Erythroblast (primary cell): ENCODE measurements at regions not wholly inside any gene's neighbourhood (a gene's known extent, or its start where the extent isn't known, plus 50 kb on each side); places are given as distances from the start of the nearest gene placed in this dataset.

ENCODE experiments used
- DNase-seq, 2 experiments: peaks; one replicate each; lab custom pipeline; 2025; lab: John Stamatoyannopoulos, UW
- GATA1 ChIP-seq: IDR thresholded peaks from 2 replicates; pipeline ENCODE4 v1.6.1; 2011; ENCODE audit warnings: low read depth, mild to moderate bottlenecking, control low read depth, low read length, moderate library complexity
- POLR2A ChIP-seq: IDR thresholded peaks from 2 replicates; pipeline ENCODE4 v1.6.1; 2011; ENCODE audit warnings: mild to moderate bottlenecking, low read length

GRCh38 chr9:73532985-73533384 is 381.3 kb downstream of the ANXA1 start:
- no peak for DNase-seq
- TF ChIP-seq POLR2A (no peak), GATA1 (no peak)

- TF ChIP-seq GATA1 (no peak), POLR2A (no peak)
- no peak for DNase-seq
Observed at GRCh38 chr9:73536403-73536802, 384.7 kb downstream of the ANXA1 start.

DNA sequence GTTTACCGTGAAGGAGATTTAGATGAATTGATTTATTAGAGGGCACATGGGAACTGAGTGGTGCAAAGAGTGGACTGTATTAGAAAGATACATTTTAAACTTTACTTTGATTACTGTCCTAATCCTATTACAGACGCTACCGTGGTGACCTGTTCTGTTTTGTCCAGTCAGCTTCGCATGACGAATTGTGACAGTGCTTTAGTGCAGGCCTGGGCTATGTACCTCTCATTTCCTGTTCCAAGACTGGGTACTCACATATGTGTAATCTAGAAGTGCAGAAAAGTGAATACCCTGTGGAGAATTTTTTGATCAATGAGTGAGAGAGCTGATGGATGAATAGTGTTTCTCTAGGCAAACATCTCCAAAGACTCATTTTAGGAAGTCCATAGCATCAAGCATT is 385.9 kb downstream of the ANXA1 start:
- no peak for TF ChIP-seq POLR2A
- TF ChIP-seq GATA1 = no peak
- DNase-seq = no peak

DNA sequence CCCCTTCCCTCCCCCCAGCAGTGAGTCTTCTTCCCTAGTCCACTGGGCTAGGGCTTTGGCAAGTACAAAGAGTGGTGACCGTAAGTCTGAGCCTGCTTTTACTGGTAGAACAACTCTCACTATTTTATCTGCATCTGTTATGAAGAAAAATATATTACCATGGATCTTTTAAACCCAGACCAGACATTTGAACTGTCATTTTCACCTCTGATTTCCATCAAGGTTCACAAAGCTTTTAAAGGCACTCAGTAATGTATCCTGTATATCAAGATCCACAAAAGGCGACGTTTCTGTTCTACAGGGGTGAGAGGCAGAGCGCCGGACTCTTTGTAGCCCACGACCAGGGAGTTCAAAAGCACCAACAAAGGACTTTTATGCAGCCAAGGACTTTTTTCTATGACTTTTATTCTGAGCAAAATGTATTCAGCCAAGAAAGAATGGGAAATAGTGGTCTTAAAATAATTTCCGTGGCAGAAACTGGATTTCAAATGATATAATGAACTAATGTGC is 388.3 kb downstream of the ANXA1 start:
- no peak for DNase-seq
- TF ChIP-seq GATA1 = no peak
- no peak for TF ChIP-seq POLR2A

DNA sequence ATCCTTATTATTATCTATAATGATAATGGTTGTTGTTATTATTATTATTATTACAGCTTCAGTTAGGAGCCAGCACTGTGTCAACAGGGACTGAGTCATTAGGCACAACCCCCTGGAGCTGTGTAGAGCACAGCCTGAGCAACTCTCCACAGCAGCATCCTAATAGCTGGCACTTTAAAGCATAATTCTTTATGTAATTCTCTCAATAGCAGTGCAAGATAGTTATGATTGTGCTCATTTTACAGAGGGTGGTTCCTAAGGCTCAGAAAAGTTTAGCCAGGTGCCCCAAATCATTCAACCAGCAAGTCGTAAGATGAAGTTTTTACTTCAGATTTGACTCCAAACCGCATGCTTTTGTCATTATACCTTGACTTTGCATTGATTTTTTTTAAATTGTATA is 390.3 kb downstream of the ANXA1 start:
- no peak for TF ChIP-seq POLR2A
- DNase-seq = no peak

- no peak for DNase-seq
- no peak for TF ChIP-seq GATA1
- no peak for TF ChIP-seq POLR2A
Observed at GRCh38 chr9:73543727-73544126, 392.1 kb downstream of the ANXA1 start.

GRCh38 chr9:73548201-73548600 is 396.5 kb downstream of the ANXA1 start:
- DNase-seq = no peak
- TF ChIP-seq POLR2A (no peak), GATA1 (no peak)

- TF ChIP-seq GATA1 (no peak), POLR2A (no peak)
- DNase-seq = no peak
Observed at GRCh38 chr9:73549991-73550390, 398.3 kb downstream of the ANXA1 start.

DNA sequence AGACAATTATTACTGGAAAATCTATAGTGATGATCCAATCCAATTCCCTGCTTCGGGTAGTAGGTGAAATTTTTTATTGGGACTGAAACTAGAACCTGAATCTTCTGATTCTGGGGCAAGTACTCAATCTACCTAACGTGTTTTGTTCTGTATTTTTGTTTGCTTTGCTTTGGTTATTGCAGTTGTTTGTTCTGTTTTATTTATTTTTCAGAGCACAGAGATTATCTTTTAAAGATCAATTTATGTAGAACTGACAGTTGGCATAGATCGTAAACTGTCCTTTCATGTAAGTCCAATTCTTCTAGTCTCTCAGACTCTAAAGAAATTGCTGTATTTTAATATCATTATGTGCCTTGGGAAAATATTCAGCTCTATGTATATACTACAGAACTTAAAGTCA is 401.6 kb downstream of the ANXA1 start:
- TF ChIP-seq POLR2A = no peak
- no peak for TF ChIP-seq GATA1
- no peak for DNase-seq

- DNase-seq = no peak
- no peak for TF ChIP-seq GATA1
- TF ChIP-seq POLR2A = no peak
Observed at GRCh38 chr9:73558471-73558870, 406.8 kb downstream of the ANXA1 start.

DNA sequence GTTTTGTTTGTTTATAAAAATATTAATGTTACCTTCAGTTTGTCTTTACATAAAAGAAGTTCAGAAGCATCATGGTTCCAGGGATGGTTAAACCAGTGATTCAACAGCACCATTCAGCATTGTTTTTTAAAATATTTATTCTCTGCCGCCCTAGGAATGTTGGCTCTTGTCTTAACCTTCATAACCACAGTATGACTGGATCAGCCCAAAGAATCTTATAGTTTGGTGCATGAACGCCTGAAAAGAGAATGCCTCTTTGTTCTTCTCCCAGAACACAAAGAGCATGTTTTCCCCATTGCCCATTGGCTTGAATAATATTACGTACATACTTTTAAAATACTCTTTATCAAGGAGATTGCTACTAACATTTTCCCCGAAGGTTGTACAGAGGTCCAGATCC is 413.4 kb downstream of the ANXA1 start:
- DNase-seq = no peak

DNA sequence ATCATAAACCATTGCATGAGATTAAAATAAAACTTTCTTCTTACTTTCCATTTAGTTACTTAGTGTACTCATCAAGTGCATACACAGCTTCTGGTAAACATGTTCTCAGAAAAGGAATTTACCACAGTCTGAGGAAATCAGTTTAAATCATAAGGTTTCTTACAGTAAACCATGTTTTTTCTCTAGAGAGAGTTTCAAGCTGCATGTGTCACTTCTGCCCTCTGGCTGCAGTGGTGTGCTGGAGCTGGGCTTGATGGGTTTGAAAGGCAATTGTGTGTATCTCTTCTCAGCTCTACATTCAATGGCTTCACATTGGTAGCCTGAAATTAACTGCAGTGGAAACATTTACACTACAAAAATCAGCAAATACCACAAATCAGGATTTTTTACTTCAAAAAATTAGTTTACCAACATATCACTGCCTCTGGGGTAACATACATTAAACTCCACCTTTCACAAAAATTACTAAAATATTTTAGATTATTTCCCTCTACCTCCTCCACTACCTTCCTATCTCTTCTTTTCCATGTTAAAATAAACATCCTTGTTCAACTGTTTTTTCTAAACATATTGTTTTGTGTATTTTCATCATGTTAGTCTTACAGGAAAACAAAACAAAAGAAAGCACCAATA is 414.3 kb downstream of the ANXA1 start:
- TF ChIP-seq POLR2A (no peak), GATA1 (no peak)
- peak; percentile 32 to 40 for DNase-seq

More for the DNA sequence above, 413.4 kb downstream of the ANXA1 start:
- TF ChIP-seq POLR2A = no peak
- TF ChIP-seq GATA1 = no peak

DNA sequence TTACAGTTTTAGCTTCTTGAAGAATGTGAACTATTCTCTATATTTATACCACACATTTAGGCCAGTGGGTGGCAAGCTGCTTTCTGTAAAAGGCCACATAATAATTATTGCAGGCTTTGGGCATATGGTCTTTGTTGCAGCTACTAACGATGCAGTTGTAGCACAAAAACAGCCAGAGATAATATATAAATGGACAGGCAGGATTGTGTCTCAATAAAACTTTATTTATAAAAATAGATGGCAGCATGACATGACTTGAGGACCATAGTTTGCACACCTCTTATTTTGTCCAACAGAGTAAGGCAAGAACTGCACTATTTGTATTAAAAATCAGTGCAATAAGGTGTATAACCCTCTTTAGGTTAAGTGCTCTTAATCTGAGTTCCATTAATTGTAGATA is 415.0 kb downstream of the ANXA1 start:
- TF ChIP-seq POLR2A = no peak
- no peak for TF ChIP-seq GATA1
- DNase-seq = no peak

- TF ChIP-seq POLR2A (no peak), GATA1 (no peak)
- no peak for DNase-seq
Observed at GRCh38 chr9:73573235-73573634, 421.6 kb downstream of the ANXA1 start.

DNA sequence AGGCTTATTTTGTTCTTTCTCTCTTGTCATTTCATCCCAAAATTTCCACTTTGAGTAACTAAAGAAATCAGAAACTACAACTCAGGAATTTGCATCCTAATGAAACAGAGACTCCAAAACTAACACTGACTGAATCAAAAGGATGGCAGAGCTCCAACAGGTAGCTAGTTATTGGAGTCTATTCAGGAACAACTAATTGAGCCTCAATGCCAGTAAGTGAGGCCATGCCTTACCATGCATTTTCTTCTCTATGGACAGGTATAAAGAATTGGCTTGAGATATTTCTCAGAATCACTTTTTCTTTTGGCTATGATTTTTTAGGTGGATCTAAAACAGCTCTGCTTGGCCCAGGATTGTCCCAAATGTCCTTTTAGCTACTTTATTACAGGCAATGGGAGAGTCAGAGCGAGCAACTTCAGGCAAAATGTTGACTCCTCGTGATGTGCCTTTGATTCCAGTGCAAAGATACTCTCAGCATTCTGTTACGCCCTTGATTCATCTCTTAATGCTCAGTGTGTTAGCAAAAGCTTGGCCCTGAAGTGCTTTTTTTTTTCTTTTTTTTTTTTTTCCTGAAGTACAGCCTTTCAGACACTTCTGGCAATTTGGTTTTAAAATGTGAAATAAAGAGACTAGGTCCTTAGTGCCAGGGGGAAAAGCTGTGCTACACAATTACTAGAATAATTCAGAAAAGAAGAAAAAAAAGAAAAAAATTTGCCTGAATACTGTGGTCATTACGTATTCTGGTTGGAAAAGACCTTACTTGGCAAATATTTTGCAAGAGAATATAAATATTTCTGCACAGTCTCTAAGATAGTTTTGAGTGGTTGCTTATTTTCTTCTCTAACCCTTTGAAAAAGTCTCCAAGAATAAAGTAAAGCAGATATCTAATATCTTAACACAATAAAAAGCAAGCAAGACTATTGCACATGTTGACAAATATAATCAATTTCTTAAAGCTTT is 423.7 kb downstream of the ANXA1 start:
- TF ChIP-seq POLR2A = no peak
- TF ChIP-seq GATA1 = no peak
- DNase-seq = no peak
